Caco-2 (cell line): ENCODE measurements at regions not wholly inside any gene's neighbourhood (a gene's known extent, or its start where the extent isn't known, plus 50 kb on each side); places are given as distances from the start of the nearest gene placed in this dataset.

Experiments
- BruUV-seq: library from RNA; stranded (reverse); fragments of 400-500 nt; replicated peaks from 2 replicates; lab custom pipeline; 2021; lab: Mats Ljungman, UMichigan
- CTCF ChIA-PET: fragments of 300-600 bp; sonication (Branson Sonifier 250); formaldehyde crosslinking; loops from one replicate; lab custom pipeline; 2022; ENCODE audit warnings: antibody characterized with exemption; lab: Charles Lee
- POLR2A ChIA-PET: fragments of 300-600 bp; sonication (Branson Sonifier 250); formaldehyde crosslinking; loops from one replicate; lab custom pipeline; 2022; ENCODE audit warnings: antibody characterized with exemption; lab: Charles Lee
- DNase-seq, 2 experiments: peaks; one replicate each; pipeline versions ENCODE4 v3.0.0 to v3.0.0-alpha.2; 2020 to 2022
- H3K27me3 ChIP-seq: replicated peaks from 2 replicates; pipeline ENCODE4 v1.6.0; 2011; ENCODE audit warnings: low read length; ENCODE audit not compliant: control insufficient read depth, insufficient read depth
- H3K36me3 ChIP-seq: 2 replicates; pipeline ENCODE4 v1.5.1; 2011; ENCODE audit warnings: low read length; ENCODE audit not compliant: control insufficient read depth, insufficient read depth
- H3K4me1 ChIP-seq: fragments of 250-450 bp; sonication (Bioruptor Pico); 2 replicates; pipeline ENCODE4 v1.5.1; 2020; ENCODE audit warnings: mild to moderate bottlenecking
- H3K4me3 ChIP-seq: 2 replicates; pipeline ENCODE4 v1.5.1; 2011; ENCODE audit warnings: low read depth, mild to moderate bottlenecking, control low read depth, low read length
- H3K9me3 ChIP-seq: fragments of 250-450 bp; sonication (Bioruptor Pico); 2 replicates; pipeline ENCODE4 v1.5.1; 2020; ENCODE audit warnings: mild to moderate bottlenecking, moderate library complexity
- H3K27ac Mint-ChIP-seq: one replicate; pipeline ENCODE4 v1.8.0; 2022; ENCODE audit warnings: mixed read lengths; ENCODE audit not compliant: unreplicated experiment
- H3K27me3 Mint-ChIP-seq: one replicate; pipeline ENCODE4 v1.8.0; 2022; ENCODE audit warnings: mixed read lengths; ENCODE audit not compliant: insufficient read depth, unreplicated experiment
- H3K36me3 Mint-ChIP-seq: one replicate; pipeline ENCODE4 v1.8.0; 2022; ENCODE audit warnings: mild to moderate bottlenecking, mixed read lengths; ENCODE audit not compliant: insufficient read depth, unreplicated experiment
- H3K4me1 Mint-ChIP-seq: one replicate; pipeline ENCODE4 v1.8.0; 2022; ENCODE audit warnings: low read depth, mixed read lengths; ENCODE audit not compliant: unreplicated experiment
- H3K4me3 Mint-ChIP-seq: one replicate; pipeline ENCODE4 v1.8.0; 2022; ENCODE audit warnings: mild to moderate bottlenecking, moderate library complexity, mixed read lengths; ENCODE audit not compliant: unreplicated experiment
- H3K9me3 Mint-ChIP-seq: one replicate; pipeline ENCODE4 v1.8.0; 2022; ENCODE audit warnings: mixed read lengths; ENCODE audit not compliant: unreplicated experiment
- intact Hi-C: fragments of 100-400 bp; cut with micrococcal nuclease; formaldehyde crosslinking; loops from one replicate; pipeline ENCODE4 v1.10.0; 2022; ENCODE audit not compliant: unreplicated experiment
- TF ChIP-seq, protein P1 (sequence below), 2 experiments: fragments of 200-600 bp in 1 of 2; IDR thresholded peaks; 1 replicate in 1 of 2; 2 replicates in 1 of 2; pipeline versions ENCODE4 v1.5.1 to v1.8.0; 2011 to 2022; ENCODE audit warnings: antibody characterized with exemption in 1 of 2, control low read depth in 1 of 2, inconsistent platforms in 1 of 2, low read depth in 1 of 2, low read length in 1 of 2, mild to moderate bottlenecking in 1 of 2, moderate library complexity in 1 of 2; ENCODE audit not compliant: insufficient read depth in 1 of 2, severe bottlenecking in 1 of 2, unreplicated experiment in 1 of 2

DNA sequence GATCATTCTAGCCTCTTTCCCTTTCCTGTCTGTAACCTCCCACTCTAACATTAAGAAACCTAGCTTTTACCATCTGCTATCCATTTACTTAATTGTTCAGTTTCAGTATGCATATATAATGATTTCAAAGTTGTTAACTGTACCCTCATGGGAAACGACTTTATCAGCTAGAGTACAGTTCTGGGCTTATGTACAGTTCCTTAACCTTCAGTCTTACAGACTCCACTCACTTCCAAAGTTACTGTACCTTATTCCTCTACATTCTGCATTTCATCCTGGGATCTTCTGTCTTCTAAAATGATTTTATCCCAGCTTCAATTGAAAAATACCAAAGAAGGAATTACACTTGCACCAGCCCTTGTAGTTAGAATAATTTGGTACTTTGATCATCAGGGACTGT lies 108.7 kb upstream of the KCNE2 start:
- no peaks in the 10 kb centered on the region for H3K36me3 Mint-ChIP-seq
- H3K4me1 Mint-ChIP-seq: no peaks in the 10 kb centered on the region
- H3K4me3 Mint-ChIP-seq: no peak overlapping the region
- H3K36me3 ChIP-seq: no peaks in the 10 kb centered on the region
- CTCF ChIA-PET: no interaction called here
- POLR2A ChIA-PET: no interaction called here
- no TSS peak for BruUV-seq
- TF ChIP-seq, protein P1, sequence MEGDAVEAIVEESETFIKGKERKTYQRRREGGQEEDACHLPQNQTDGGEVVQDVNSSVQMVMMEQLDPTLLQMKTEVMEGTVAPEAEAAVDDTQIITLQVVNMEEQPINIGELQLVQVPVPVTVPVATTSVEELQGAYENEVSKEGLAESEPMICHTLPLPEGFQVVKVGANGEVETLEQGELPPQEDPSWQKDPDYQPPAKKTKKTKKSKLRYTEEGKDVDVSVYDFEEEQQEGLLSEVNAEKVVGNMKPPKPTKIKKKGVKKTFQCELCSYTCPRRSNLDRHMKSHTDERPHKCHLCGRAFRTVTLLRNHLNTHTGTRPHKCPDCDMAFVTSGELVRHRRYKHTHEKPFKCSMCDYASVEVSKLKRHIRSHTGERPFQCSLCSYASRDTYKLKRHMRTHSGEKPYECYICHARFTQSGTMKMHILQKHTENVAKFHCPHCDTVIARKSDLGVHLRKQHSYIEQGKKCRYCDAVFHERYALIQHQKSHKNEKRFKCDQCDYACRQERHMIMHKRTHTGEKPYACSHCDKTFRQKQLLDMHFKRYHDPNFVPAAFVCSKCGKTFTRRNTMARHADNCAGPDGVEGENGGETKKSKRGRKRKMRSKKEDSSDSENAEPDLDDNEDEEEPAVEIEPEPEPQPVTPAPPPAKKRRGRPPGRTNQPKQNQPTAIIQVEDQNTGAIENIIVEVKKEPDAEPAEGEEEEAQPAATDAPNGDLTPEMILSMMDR (IDR thresholded peaks at IDR 0.05; ENCODE audit: insufficient read depth in 1 of 2, low read depth in 1 of 2, low read length in 1 of 2, severe bottlenecking in 1 of 2, unreplicated experiment in 1 of 2): no peak
- no peaks in the 10 kb centered on the region for H3K4me1 ChIP-seq
- intact Hi-C loops: no loop called here
- peaks cover 26% of the 10 kb centered on the region for H3K9me3 Mint-ChIP-seq
- H3K27me3 ChIP-seq: no peaks in the 10 kb centered on the region
- H3K27me3 Mint-ChIP-seq: peaks cover 9% of the 10 kb centered on the region
- H3K27ac Mint-ChIP-seq: no peak overlapping the region
- peaks cover 5% of the 10 kb centered on the region for H3K9me3 ChIP-seq
- no peak for DNase-seq
- no peak overlapping the region for H3K4me3 ChIP-seq

DNA sequence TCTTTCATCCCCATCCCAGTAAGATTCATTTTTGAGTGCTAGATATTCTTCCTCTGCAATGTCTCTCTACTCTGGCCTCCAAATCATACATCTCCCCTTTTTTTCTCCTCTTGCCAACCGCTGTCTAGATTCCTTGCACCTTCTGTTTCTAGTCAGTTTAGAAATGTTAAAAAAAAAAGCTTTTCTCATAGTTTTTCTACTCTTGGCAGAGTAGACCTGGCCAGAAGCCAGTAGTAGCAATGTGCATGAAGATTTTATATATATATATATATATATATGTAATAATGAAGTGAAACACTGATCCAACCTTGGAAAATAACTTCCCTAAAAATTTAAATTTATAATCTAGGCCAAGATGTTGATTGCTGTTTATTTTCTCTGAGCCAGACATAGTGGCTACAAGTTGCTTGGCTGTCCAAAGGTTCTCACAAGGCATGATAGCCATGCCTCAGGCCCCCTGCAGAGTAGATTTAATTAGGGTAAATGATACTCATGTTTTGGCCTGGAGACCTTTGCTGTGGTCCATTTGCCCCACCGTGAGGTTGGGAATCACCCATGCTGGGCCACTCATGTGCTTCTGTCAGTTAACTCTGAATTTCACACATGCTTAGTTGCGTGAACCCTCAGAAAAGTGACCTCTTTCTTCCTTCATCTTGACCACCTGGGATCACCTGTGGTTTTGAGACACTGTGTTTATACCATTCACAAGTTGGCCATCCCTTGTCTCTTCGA lies 103.4 kb upstream of the KCNE2 start:
- no TSS peak for BruUV-seq
- POLR2A ChIA-PET: no interaction called here
- Mint-ChIP-seq H3K4me1 (no peaks in the 10 kb centered on the region), H3K27me3 (peaks cover 9% of the 10 kb centered on the region), H3K4me3 (no peak overlapping the region), H3K9me3 (peaks cover 25% of the 10 kb centered on the region), H3K27ac (no peak overlapping the region), H3K36me3 (no peaks in the 10 kb centered on the region)
- intact Hi-C loops: no loop called here
- Histone ChIP-seq H3K9me3 (0 out of 2 replicates have a peak, but pooled peaks cover 5% of the 10 kb centered on the region), H3K4me1 (no peaks in the 10 kb centered on the region), H3K4me3 (no peak overlapping the region), H3K36me3 (no peaks in the 10 kb centered on the region), H3K27me3 (no peaks in the 10 kb centered on the region)
- TF ChIP-seq, protein P1 (IDR thresholded peaks at IDR 0.05; ENCODE audit: insufficient read depth in 1 of 2, low read depth in 1 of 2, low read length in 1 of 2, severe bottlenecking in 1 of 2, unreplicated experiment in 1 of 2): no peak
- no peak for DNase-seq
- CTCF ChIA-PET: no interaction called here

DNA sequence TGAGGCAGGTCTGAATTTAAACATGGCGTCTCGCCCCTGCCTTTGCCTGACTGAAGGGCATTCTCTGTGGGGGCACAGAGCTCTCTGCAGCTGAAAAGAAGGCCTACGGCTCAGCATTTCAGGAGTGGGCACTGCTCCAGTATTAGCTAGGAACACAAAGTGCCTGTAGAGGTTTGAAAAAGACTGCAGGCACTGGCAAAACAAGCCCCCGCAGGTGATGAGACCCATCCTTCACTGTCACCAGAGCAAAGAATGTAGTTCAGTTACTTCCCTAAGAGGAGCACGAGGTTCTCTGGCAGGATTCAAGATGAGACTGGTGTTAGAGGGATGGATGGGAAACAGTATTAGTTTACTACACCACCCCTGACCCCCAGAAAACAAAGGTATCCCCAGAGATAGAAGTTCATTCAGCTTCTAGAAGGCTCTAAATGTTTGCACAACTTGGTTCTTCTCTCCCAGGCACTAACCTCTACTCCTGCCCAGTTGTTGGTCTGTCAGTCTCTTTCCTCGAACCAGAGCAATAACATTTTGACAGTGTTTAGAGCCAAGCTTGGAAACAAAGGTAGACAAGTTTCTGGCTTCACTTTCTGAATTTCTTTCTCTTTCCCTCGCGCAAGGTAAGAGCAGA lies 101.9 kb upstream of the KCNE2 start:
- H3K9me3 Mint-ChIP-seq: peaks cover 23% of the 10 kb centered on the region
- TF ChIP-seq, protein P1 (IDR thresholded peaks at IDR 0.05; ENCODE audit: insufficient read depth in 1 of 2, low read depth in 1 of 2, low read length in 1 of 2, severe bottlenecking in 1 of 2, unreplicated experiment in 1 of 2): no peak
- no peak for DNase-seq
- CTCF ChIA-PET: no interaction called here
- intact Hi-C loops: no loop called here
- H3K4me1 Mint-ChIP-seq: no peaks in the 10 kb centered on the region
- peaks cover 9% of the 10 kb centered on the region for H3K27me3 Mint-ChIP-seq
- no peaks in the 10 kb centered on the region for H3K36me3 Mint-ChIP-seq
- POLR2A ChIA-PET: no interaction called here
- 0 out of 2 replicates have a peak, but pooled peaks cover 5% of the 10 kb centered on the region for H3K9me3 ChIP-seq
- no TSS peak for BruUV-seq
- H3K4me3 Mint-ChIP-seq: no peak overlapping the region
- no peaks in the 10 kb centered on the region for H3K4me1 ChIP-seq
- H3K4me3 ChIP-seq: no peak overlapping the region
- no peaks in the 10 kb centered on the region for H3K27me3 ChIP-seq
- no peak overlapping the region for H3K27ac Mint-ChIP-seq
- no peaks in the 10 kb centered on the region for H3K36me3 ChIP-seq
